ENCODE measurements at regions not wholly inside any gene's neighbourhood (a gene's known extent, or its start where the extent isn't known, plus 50 kb on each side); places are given as distances from the start of the nearest gene placed in this dataset.
A peak's percentile ranks its signal among the peaks of the same experiment; 100 is the strongest.

- TF ChIP-seq EZH2 (IDR thresholded peaks at IDR 0.05; ENCODE audit: borderline replicate concordance) (no peak), CTCF (IDR thresholded peaks at IDR 0.05; ENCODE audit: poor library complexity) (peak; percentile 38), EZH2phosphoT487 (IDR thresholded peaks at IDR 0.05; ENCODE audit: low read depth, severe bottlenecking, unreplicated experiment) (no peak)
Measured at GRCh38 chr20:56181583-56181982, 66.9 kb upstream of the MC3R start.

Measured in hepatocyte (in vitro differentiated cells).